ENCODE measurements at regions not wholly inside any gene's neighbourhood (a gene's known extent, or its start where the extent isn't known, plus 50 kb on each side); places are given as distances from the start of the nearest gene placed in this dataset.
"Not testable (repeated sequence)": the region's sequence is repeated elsewhere in the genome, so short reads cannot be mapped to it uniquely, and the experiment has no call there.

DNA sequence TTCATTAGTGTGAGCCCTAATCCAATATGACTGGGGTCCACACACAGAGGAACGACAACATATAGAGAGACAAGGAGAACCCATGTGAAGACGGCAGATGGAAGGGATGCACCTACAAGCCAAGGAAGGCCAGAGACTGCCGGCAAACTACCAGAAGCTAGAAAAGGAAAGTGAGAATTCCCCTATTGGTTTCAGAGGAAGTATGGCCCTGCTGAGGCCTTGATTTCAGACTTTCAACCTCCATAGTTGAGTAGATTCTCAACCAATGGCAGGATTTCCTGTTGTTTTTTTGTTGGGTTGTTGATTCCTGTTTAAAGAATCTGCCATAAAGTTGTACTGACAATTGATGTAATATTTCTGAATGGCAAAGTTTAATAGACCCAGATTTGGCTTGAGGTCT is 241.5 kb downstream of the SATB2 start:
- no peak for DNase-seq

DNA sequence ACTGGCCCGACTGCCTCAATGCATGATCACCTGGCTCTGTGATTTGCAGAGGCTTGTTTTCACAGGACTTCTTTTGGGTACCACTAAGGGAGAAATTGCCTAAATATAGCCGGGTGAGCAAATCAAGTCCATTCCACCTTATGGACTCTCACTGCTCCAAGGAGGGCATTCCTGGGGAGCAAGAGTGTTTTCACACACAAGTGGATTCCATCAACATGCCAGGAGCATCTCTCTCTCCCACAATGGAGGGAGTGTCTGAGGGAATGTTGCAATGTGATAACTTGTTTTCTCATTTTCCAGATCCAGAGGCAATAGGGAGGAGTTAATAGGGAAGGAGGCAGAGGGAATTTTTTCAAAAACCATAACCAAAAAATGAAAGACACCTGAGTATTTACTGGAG is 250.7 kb downstream of the SATB2 start:
- DNase-seq, result no peak

DNA sequence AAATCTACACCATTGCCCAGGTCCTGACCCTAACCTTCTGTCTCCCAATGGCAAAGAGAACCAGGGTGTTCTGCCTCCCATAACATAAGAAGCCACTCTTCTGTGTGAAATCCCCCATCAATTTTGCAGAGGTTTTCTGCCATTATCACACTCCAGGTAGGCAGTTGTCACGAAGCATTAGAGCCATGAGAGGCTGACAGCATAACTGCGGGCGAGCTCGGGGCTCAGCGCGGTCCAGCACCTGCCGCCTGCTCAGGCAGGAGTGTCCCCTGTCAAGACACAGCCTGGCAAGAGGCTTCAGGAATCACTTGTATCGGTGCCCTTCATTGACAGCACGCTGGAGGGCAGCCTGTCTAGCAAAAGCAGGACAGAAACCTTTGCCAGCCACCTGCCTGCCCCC is 251.2 kb downstream of the SATB2 start:
- DNase-seq, result no peak

DNA sequence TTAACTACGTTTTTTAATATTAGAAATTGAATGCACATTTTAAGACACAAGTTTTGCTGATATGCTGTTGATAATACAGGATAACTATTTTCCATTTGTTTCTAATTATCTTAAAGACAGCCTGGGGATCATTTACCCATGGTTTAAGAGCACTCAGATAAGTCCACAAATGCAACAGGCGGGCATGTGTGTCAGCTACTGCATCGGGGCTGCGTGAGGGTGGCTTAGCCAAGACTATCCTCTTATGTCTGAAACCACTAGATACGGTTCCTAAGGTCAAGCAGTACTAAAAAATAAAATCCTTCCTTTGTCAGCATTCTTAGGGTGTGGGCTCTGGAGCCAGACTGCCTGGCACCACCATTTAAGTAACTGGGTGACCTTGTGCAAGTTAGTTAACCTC is 254.8 kb downstream of the SATB2 start:
- DNase-seq, result no peak

DNA sequence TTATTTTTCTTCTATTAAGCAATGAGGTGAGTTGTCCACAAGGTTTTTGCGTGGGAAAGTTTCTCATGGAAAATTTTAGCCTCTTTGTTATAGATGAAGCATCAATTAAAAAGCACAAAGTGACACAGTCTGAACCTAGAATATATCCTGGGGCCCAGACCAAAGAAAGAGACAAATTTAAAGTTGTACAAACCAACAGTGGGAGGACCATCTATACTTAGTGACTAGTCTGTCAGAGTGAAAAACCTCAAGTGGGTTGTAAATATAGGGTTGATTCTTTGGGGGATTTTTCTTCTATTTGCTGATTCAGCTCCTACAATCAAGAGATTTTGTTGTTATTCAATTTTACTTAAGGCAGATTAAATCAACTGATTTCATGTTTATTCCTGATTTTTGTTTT is 256.2 kb downstream of the SATB2 start:
- DNase-seq, result no peak

DNA sequence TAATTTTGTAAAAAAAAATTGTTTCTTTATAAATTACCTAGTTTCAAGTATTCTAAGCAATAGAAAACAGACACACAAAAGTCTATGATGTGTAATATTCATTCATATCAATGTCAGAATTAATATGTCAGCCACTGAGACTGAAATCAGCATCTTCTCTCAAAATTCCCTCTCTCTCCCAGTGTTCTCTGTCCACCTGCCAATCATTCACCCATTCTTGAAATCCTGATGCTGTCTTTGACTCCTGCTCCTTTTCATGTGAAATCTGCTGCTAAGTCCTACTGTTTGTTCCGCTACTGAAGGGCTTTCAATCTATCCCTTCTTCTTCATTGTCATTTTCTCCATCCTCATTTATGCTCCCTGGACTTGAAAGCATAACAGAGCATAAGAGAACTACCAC is 257.9 kb downstream of the SATB2 start:
- no peak for DNase-seq

DNA sequence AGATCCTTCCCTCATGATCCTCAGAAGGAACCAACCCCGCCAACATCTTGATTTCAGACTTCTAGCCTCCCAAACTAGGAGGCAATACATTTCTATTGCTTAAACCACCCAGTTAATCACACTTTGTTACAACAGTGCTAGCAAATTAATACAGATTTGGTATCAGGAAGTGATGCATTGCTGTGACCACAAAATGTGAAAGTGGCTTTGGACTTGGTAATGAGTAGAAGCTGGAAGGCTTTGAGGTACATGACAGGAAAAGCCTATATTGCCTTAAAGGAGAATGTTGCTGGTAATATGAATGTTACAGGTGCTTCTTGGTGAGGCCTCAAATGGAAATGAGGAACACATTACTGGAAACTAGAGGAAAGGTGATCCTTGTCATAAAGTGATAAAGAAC is 260.3 kb downstream of the SATB2 start:
- DNase-seq, result no peak

DNA sequence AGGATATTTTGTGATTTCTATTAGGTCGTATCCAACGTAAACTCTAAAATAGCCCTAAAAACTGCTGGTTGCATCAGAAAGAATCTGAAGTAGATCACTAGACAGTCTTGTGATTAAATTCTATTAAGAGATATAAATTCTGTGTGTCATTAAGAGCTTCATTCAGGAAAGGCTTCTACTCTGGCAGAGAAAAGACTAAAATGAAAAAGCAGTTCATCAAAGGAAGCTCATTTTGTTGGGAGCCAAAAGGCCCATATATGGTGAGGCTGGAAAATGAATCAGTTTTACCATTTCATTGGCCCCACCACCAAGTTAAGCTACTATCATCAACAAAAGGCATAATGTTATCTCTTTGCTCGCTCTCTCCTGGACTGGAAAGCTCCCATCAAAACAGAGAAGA is 261.1 kb downstream of the SATB2 start:
- no peak for DNase-seq

DNA sequence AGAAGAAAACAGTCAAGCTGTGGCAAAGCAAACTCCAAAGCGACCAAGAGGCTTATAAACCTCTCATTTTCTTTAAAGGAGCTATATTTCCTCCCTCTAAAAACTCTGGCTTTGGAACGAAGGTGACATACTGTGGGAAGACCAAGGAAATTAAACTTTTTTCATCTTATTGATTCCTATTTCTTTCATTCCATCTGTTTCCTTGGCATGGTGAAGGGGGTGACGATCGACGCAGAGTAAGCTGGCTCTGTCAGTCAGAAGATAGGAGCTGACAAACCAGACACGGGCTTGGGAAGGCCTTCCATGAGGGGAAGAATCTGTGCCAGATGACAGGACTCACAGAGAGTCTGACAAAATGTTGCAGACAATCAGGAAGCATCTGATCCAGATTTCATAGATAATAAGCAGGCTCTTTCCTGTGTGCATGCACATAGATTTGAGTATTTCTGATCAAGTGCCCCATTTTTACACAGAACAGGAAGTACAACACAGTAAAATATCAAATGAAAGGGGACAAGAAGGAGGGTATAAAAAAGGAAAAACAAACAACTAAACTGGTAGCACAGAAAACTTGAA is 261.7 kb downstream of the SATB2 start:
- DNase-seq, result no peak

DNA sequence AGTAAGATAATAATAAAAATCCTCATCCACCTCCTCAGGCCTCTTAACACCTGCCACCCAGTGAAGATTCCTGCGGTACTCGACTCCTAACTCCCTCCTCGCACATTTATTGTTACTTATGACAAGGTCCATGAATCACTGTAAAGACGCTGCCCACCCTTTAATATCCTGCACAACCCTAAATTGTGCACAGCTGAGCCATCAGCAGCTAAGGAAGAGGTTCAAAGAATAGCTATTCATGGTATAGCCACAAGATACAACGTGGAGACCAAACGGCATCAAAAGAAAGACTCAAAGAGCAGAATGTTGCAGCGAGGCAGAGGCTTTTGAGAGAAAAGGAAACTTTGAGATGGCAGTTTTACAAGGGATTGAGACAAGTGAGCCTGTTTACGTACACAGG is 266.3 kb downstream of the SATB2 start:
- DNase-seq, result no peak

DNA sequence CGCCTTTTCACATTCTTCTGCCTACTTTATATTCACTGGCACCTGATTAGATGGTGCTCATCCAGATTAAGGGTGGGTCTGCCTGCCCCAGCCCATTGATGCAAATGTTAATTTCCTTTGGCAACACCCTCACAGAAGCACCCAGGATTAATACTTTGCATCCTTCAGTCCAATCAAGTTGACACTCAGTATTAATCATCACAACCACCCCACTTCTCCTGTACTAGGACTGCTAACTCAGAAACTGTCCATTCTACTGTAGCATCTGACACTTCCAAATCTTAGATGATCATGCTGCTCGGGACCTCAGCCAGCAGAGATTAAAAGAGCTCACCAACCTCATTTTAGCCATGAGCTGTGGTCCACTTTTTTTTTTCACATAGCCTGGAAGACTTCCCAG is 268.5 kb downstream of the SATB2 start:
- no peak for DNase-seq

DNA sequence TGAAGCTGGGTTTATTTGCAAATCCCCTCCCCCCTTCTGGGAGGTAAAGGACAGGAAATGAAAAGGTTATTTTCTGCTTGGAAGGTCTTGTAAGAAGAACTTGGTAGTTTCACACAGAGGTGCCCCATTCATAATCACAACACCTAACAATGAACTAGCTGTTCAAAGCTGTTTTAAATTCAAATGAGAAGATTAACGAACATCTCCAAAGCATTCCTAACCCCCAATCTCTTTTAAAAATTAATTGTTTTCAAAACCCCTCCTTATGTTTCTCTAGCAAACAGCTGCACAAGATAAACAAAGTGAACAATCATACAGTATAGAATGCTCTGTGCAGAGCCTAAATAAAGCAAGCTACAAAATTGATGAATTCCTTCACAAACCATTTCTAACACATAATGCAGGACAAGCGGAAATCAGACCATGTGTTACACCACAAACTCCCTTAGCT is 271.4 kb downstream of the SATB2 start:
- DNase-seq, result no peak

DNA sequence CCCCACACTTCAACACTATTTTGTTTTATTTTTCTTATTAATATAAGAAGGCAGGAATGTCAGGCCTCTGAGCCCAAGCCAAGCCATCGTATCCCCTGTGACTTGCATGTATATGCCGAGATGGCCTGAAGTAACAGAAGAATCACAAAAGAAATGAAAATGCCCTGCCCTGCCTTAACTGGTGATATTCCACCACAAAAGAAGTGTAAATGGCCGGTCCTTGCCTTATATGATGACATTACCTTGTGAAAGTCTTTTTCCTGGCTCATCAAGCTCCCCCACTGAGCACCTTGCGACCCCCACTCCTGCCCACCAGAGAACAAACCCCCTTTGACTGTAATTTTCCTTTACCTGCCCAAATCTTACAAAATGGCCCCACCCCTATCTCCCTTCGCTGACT is 272.6 kb downstream of the SATB2 start:
- not testable (repeated sequence) for DNase-seq

DNA sequence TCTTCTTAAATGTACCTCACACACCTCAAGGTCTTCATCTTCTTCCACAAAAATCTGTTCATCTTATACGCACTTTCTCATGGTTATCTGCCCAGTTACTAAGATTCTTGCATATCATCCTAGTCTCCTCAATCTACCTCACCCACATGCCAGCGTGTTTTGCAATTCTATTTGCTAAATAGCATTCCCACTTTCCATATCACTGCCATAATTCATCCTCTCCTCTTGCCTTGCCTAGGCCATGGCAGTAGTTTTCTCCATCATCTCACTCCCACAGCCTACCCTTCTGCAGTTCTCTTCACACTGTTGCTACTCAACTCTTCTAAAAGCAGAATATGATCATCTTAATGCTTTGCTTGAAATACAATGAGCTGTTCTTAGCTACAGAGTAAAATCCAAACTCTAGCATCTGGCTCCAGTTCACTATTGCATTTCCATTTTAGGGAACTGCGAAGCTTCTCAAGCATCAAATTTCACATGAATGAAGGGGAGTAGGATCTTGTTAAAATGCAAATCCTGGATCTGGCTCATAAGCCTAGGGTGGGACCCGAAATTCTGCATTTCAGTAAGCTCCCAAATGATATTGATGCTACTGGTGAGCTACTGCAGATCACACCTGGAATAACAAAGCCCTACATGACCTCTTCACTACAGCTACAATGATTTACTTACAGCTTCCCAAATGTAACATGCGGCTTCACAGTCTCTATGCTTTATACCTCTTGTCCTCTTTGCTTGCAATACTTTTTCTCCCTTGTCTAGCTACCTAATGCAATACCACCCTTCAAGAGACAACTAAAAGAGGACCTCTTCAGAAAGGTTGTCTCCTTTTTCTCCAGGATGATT is 293.9 kb downstream of the SATB2 start:
- DNase-seq, result no peak

DNA sequence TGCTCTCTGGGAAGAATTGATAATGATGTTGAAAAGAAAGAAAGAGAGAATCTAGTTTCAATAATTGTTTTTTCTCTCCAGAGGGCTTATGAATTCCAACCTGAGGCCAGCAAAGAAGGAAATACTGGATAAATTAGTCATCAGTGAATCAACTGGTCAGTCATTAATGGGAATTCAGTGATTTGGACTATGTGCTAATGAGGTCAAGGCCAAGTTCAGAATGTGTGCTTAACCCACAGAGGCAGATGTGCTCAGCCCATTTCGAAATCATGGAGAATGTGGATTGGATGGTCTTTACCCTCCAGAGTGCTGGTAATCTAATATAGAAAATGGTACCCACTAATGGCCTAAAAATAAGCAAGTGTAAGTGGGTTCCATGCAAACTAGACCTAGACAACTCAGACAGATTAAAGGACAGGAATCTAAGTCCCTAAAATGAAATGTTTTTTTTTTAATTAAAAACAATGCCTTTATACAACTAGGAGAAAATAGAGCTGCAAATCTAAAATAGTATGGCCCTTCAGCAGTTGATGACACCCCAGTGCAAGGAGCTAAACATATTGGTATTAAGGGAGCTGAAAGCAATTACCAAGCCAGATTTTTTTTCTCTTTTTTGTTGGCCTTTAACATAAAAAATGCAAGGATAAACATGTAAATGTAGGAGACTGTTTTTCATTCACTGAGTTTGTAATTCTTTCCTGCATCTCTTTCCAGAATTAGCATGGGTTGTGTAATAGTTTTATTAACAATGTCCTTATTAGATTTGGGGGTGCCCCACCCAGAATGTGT is 296.9 kb downstream of the SATB2 start:
- DNase-seq, result no peak

DNA sequence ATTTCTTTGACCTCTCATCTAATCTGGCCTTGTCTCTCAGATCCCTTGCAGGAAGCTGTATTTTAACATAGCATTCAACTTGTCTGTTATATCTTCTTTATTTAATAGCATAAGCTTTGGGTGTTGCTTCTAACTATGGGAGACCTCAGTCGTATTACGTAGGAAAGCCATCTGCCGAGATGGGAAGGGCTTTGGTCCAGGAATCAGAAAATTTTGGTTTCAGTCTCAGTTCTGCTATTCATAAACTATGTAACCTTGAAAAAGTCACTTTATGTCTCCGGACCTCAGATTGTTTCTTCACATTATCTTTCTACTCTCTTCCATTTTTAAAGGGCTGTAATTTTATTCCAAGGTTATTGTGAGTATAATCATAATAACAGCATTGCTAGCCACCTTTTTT is 297.7 kb downstream of the SATB2 start:
- DNase-seq, result no peak

DNA sequence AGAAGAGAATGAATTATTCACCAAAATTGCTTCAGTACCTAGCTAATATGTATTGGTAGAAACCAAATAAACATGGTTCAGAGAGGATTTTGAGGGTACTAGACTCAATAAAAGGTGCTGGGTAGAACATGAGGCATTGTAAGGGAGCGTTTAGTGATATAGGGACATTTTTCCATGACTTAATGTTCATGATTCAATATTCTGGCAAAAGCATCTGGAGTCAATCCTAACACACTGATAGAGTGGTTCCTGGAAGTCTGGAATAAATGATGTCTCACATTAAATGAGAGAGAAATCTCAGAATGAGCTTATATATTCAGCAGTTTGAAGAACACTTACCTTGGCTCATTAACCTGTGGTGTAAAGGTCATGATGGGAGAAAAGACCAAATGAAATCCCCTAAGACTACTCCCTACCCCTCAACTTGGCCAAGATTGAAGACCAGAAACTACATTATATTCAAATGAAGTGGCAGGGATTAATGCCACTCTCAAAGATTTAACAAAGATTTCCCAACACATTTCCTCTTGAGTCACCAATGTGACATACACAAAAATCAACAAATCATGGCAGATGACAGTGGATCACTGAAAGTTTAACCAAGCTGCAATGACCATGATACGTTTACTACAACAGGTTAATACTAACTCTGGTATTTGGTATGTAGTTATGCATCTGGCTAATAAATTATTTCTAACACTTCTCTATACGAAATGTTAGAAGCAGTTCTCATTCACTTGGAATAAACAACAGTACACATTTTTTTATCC is 309.5 kb downstream of the SATB2 start:
- no peak for DNase-seq

DNA sequence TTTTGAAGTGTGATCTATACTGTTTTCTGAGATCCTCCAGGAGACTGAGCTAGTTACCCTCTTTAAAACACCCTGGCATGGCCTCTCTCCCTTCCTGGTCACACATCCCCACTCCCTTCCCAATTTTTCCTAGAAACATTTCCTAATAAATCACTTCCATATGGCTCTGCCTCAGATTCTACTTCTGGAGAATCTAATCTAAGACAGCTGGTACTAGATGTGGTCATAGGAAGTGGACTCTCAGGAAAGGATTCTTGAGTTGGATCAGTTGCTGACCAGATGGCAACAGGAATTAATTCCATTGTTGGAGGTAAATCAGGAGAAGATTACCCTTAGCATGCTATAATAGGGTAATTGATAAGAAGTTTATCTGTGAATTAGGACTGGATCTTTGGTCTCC is 310.5 kb downstream of the SATB2 start:
- DNase-seq, result no peak

DNA sequence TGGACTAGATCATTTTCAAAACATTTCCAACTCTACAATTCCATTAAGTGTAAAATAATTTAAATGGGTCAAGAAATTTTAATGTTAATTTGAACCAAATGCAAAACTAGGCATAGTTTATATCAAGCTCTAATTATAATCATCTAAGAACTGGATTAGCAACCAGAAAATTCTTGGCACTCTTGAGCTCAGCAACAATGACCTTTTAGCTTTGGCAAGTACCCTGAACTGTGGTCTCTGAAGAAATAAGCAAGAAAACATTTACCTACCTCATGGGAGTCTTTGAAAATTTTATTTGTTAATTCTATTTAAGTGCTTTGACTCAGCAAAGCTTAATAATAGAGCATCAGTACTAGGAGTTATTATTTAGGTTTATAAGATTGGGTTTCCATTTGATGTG is 313.2 kb downstream of the SATB2 start:
- DNase-seq, result no peak

DNA sequence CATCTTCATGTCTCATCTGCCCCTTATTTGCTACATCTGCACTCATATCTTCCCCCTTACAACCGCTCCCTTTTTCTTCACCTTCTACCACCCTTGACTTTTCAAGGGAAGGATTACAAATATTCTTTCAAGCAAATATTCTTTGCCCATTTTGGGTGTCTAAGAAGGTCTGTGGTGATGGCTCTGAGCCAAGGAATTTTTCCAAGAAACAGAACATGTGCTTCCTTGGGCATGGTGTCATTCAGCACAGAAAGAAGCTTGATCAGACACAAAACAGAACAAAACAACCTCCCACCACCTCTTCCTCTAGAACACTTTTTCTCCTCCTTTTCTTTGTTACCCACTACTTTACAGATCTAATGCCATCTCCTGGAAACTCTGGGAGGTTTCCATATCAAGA is 313.7 kb downstream of the SATB2 start:
- no peak for DNase-seq

DNA sequence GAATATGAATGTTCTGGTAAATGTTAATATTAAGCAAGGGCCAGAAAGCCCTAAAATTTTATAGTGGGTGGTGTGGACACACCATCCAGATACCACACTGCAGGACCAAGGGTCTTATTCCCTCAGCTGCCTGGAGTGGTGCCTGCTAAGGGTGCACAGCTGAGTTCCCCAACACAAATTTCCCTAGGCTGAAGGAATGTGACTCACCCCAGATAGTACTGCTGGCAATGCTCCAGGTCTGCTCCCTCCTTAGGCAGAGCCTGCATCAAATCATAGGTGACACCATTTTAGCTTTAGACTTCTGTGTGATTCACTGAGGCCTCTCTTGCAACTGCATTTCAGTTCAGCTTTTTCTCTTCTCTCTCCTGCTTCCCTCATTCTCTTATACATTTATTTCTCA is 321.1 kb downstream of the SATB2 start:
- DNase-seq, result no peak

DNA sequence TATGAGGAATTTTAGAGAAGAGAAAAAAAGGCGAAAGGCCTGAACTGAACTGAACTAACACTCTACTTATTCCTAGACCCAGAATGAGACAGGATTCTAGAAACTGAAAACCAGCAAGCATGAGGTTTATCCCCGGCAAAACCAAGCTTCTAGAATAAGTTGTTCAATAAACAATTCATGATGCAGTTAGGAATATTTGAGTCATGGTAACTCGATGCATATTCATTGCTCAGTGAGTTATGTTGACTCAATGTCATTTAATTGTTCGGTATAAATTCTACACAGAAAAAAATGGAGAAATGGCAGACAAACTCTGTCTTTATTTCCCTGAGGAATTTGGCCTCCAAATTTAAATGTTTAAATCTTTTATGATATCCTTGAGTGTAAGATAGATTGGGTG is 321.5 kb downstream of the SATB2 start:
- DNase-seq, result no peak

DNA sequence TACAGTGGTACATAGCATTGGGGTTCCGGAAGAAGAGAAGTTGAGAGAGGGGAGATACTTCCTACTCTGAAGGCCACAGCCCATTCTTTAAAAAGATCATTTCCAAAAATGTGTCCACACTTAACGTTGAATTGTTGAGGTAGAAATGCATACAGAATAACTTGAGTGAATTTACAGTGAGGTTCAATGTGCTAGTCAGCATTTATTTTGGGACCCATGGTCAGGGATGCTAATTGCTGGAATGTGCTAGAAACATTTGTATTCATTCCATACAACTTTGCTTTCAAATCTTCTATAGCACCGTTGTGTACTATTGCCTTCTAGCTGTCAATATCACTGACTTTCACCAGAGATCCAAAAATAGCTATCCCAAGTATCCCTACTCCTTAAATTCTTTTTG is 325.9 kb downstream of the SATB2 start:
- no peak for DNase-seq
